Panc1 (cell line): ENCODE measurements at regions not wholly inside any gene's neighbourhood (a gene's known extent, or its start where the extent isn't known, plus 50 kb on each side); places are given as distances from the start of the nearest gene placed in this dataset.

Experiments used
- ATAC-seq: fragments of 200-7000 bp; cut with Tn5 transposase; 2 replicates; pipeline ENCODE4 v1.9.1; 2020; ENCODE audit warnings: mild to moderate bottlenecking, moderate library complexity
- BruUV-seq: library from RNA; stranded (reverse); fragments of 400-500 nt; replicated peaks from 2 replicates; lab custom pipeline; 2021; lab: Mats Ljungman, UMichigan
- CTCF ChIA-PET: fragments of 300-600 bp; sonication (Branson Sonifier 250); formaldehyde crosslinking; loops from one replicate; lab custom pipeline; 2022; ENCODE audit warnings: antibody characterized with exemption; lab: Charles Lee
- POLR2A ChIA-PET: fragments of 300-600 bp; sonication (Branson Sonifier 250); formaldehyde crosslinking; loops from one replicate; lab custom pipeline; 2022; ENCODE audit warnings: antibody characterized with exemption; lab: Charles Lee
- DNase-seq: peaks from one replicate; pipeline ENCODE4 v3.0.0-alpha.2; 2010; ENCODE audit warnings: low read depth, low spot score
- H3K27ac ChIP-seq: 2 replicates; pipeline ENCODE4 v1.5.1; 2011; ENCODE audit warnings: mild to moderate bottlenecking, low read length, inconsistent platforms
- H3K27me3 ChIP-seq: fragments of 200-500 bp; sonication (Bioruptor generic); 2 replicates; pipeline ENCODE4 v1.6.0; 2014; ENCODE audit warnings: low read length, inconsistent platforms; ENCODE audit not compliant: control insufficient read depth, insufficient read depth
- H3K36me3 ChIP-seq: fragments of 200-500 bp; sonication (Bioruptor generic); 2 replicates; pipeline ENCODE4 v1.5.1; 2014; ENCODE audit warnings: inconsistent platforms, mild to moderate bottlenecking, low read length, moderate library complexity; ENCODE audit not compliant: control insufficient read depth, insufficient read depth
- H3K4me1 ChIP-seq: 2 replicates; pipeline ENCODE4 v1.5.1; 2011; ENCODE audit warnings: inconsistent platforms, mild to moderate bottlenecking, low read length, moderate library complexity; ENCODE audit not compliant: control insufficient read depth, insufficient read depth
- H3K4me3 ChIP-seq, 2 experiments: 2 replicates each; pipeline ENCODE4 v1.5.1; 2011 to 2012; ENCODE audit warnings: low read depth in 2 of 2, low read length in 2 of 2, mild to moderate bottlenecking in 2 of 2, inconsistent platforms in 1 of 2, moderate library complexity in 1 of 2
- H3K9me3 ChIP-seq: fragments of 200-500 bp; sonication (Bioruptor generic); 2 replicates; pipeline ENCODE4 v1.5.1; 2014; ENCODE audit warnings: low read depth, mild to moderate bottlenecking, inconsistent platforms, low read length, moderate library complexity; ENCODE audit not compliant: control insufficient read depth, insufficient read depth
- CTCF ChIP-seq: fragments of 450-650 bp; IDR thresholded peaks from 2 replicates; pipeline ENCODE4 v1.5.1; 2017; ENCODE audit warnings: mild to moderate bottlenecking
- POLR2AphosphoS5 ChIP-seq: IDR thresholded peaks from 2 replicates; pipeline ENCODE4 v1.6.1; 2012; ENCODE audit warnings: mild to moderate bottlenecking, low read depth, low read length, moderate library complexity
- REST ChIP-seq, 2 experiments: IDR thresholded peaks; 2 replicates each; pipeline ENCODE4 v1.6.1; 2011 to 2012; ENCODE audit warnings: low read depth in 2 of 2, control low read depth in 1 of 2, low read length in 1 of 2, mild to moderate bottlenecking in 1 of 2, moderate library complexity in 1 of 2; ENCODE audit not compliant: insufficient read depth in 1 of 2
- SIN3A ChIP-seq: IDR thresholded peaks from 2 replicates; pipeline ENCODE4 v1.6.1; 2012; ENCODE audit warnings: low read depth, mild to moderate bottlenecking, low read length, moderate library complexity, borderline replicate concordance; ENCODE audit not compliant: insufficient read depth
- TCF7L2 ChIP-seq: IDR thresholded peaks from 2 replicates; pipeline ENCODE4 v1.6.1; 2011; ENCODE audit warnings: mild to moderate bottlenecking, low read depth, low read length, inconsistent platforms
- in situ Hi-C: cut with HindIII; loops from 2 replicates; pipeline ENCODE4 v1.10.0; 2016; ENCODE audit warnings: low sequenced_read_pairs, low pct_unique_long_range_greater_than_20kb
- intact Hi-C: fragments of 100-400 bp; cut with micrococcal nuclease; formaldehyde crosslinking; loops from one replicate; pipeline ENCODE4 v1.10.0; 2022; ENCODE audit not compliant: unreplicated experiment

GRCh38 chr2:188693111-188693510 is 281.1 kb upstream of the COL3A1 start:
- intact Hi-C loops (no loop called here), in situ Hi-C loops (no loop called here)
- no TSS peak for BruUV-seq
- H3K4me3 ChIP-seq: no peak overlapping the region
- H3K27me3 ChIP-seq: no peaks in the 10 kb centered on the region
- H3K27ac ChIP-seq: no peak overlapping the region
- CTCF ChIA-PET: no interaction called here
- POLR2A ChIA-PET: no interaction called here
- no peaks in the 10 kb centered on the region for H3K9me3 ChIP-seq
- H3K4me1 ChIP-seq: no peaks in the 10 kb centered on the region
- no peaks in the 10 kb centered on the region for H3K36me3 ChIP-seq
- DNase-seq (no peak), ATAC-seq (no peak)
- TF ChIP-seq REST (IDR thresholded peaks at IDR 0.05; ENCODE audit: insufficient read depth in 1 of 2, low read depth in 2 of 2, low read length in 1 of 2) (no peak), CTCF (no peak), POLR2AphosphoS5 (no peak), SIN3A (no peak)

GRCh38 chr2:188693771-188694170 is 280.4 kb upstream of the COL3A1 start:
- no peaks in the 10 kb centered on the region for H3K4me1 ChIP-seq
- ChIA-PET POLR2A (no interaction called here), CTCF (no interaction called here)
- ATAC-seq (no peak), DNase-seq (no peak)
- H3K36me3 ChIP-seq: no peaks in the 10 kb centered on the region
- no peak for TF ChIP-seq REST (IDR thresholded peaks at IDR 0.05; ENCODE audit: insufficient read depth in 1 of 2, low read depth in 2 of 2, low read length in 1 of 2)
- no peak for TF ChIP-seq SIN3A
- TF ChIP-seq CTCF: no peak
- TF ChIP-seq TCF7L2: no peak
- TF ChIP-seq POLR2AphosphoS5: no peak
- intact Hi-C loops (no loop called here), in situ Hi-C loops (no loop called here)
- H3K27ac ChIP-seq: no peak overlapping the region
- H3K9me3 ChIP-seq: no peaks in the 10 kb centered on the region
- BruUV-seq: no TSS peak
- no peaks in the 10 kb centered on the region for H3K27me3 ChIP-seq
- no peak overlapping the region for H3K4me3 ChIP-seq
